ENCODE measurements at regions not wholly inside any gene's neighbourhood (a gene's known extent, or its start where the extent isn't known, plus 50 kb on each side); places are given as distances from the start of the nearest gene placed in this dataset.

DNA sequence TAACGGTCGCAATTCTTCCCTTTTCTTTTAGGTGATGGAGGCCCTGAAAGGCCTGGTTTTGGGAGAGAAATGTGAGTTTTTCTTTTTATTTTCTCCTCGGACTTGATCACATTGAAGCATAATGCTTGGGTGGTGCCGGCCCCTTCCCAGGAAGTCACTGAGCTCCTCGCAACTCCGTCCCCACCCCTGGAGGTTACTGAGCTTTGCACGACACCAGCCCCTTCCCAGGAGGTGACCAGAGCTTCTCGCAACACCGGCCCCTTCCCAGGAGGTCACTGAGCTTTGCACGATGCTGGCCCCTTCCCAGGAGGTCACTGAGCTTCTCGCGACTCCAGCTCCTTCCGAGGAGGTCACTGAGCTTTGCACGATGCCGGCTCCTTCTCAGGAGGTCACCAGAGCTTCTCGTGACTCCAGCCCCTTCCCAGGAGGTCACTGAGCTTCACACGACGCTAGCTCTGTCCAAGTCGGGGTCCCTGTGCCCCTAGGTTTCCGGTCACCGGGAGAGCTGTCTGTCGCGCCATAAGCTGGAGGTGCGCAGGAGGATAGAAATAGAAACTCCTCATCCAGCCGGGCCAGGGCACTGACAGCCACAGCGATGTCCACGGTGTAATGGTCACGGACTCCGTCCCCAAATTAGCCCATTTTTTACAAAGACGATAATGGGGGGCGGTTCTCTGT lies 586.4 kb downstream of the BRD1 start:
- no peak for DNase-seq

DNA sequence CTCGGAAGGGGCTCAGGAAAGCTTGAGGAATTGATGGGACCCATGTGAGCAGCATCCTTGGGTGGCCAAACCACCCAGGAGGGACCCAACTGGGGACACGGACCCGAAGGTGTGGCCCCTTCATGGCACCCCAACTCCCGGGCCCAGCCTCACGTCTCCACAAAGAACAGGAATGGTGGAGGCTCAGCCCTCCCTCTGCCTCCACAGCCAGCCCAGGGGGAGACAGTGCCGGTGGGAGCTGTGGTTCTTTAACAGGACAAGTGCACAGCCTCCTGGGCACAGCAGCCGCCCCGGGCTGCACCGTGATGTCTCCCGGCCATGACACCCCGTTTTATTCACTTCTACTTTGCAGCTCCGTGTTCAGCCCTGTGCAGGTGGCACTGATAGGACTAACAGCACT lies 587.2 kb downstream of the BRD1 start:
- DNase-seq, result no peak

DNA sequence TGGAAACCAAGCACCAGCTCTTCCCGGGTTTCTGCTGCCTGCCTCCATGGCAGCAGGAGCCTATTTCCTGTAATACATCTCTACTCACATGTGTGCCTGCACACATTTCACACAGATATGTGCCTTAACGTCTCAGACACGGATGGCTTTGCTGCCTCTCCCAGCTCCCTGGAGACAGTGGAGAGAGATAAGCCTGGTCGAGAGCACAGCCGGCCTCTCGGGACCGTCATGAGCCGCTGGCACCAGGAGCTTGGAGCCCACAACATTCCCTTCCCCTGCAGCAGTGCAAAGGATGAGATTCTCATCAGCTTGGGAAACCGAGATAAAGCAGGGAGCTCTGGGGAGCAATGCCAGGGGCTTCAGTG lies 587.7 kb downstream of the BRD1 start:
- no peak for DNase-seq

DNA sequence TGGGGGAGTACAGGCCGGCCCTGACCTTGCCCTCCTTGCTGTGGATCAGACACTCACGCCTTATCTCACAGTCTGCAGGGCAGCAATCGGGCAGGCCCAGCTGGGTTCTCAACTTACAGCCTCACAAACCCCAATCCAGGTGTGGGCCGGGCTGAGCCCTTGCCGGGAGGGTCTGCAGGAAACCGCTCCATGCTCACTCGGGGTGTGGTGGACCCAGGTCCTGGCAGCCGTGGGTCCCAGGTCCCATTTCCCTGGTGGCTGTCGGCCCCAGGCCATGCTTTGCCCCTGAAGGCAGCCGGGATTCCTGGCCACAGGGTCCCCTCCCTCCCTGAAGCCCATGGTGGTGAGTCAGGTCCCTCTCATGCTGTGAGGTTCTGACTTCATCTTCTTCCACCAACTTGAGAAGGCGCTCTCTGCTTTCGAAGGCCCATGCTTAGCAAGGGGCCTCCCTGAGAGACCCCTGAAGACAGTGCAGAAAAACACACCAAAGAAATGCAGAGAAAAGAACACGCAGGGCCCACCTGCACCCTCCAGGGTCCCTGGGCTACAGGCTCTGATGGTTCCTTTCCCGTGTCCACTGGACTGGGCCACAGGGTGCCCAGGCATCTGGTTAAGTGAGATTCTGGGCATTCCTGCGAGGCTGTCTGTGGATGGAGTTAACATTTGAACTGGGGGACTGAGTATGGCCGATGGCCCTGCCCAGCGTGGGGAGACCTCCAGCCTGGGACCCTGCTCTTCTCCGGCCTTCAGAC lies 588.2 kb downstream of the BRD1 start:
- DNase-seq, result no peak

DNA sequence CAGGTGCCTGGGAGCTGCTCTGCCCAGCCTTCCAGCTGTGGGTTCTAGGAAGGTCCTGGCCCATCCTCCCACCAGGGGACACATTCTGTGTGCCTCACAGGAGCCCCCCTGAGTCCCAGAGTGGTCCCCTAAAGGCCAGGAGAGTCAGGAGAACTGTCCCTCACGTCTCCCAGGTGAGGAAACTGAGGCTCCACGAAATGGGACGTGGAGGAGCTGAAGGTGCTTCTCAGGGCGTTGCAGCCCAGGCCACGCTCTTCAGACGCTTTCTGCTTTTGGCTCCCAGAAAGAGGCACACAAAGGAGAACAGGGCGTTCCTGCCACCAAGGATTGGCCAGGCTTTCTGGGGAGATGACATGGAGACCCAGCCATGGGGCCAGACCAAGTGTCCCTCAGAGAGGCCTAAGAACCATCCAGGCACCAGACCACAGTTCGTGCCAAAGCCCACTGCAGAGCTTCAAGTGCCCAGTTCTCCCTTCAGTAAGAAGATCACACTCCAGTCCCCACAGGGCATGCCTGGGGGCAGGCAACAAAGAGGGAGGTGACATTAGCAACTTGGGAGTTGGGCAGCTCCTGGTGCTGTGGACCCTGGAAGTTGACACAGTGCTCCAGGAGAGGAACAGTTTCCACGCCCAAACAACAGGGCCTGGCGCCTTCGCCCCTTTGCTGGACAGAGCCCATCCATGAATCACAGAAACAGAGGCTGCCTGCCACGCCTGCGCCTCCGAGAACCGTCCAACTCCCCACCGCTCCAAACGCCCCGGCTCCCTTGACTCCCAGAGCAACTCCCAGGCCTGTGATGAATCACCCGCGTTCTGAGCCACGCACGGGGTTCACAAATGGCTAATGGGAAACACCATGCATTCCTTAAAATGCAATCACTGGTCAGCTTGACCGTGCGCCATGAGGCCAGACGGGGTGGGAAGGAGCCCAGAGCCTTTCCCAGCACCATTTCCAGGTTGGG lies 589.2 kb downstream of the BRD1 start:
- no peak for DNase-seq

DNA sequence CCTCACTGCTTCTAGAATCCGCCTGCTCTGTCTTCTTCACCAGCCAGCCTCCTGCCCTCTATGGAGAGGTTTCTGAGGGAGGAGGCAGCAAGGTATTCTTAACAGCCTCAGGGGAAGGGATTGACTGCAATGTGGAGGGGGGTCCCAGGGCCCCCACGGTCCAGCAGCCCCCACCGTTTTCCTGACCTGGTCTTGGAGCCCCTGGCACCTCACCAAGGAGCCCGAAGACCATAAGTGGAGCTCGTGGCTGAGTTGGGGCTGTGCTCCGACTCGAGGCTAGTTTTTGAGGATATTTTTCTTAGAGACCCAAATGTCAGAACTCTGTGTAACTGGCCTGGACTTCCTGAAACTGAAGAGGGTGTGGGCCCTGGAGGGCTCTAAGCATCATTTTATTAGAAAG lies 590.0 kb downstream of the BRD1 start:
- no peak for DNase-seq

DNA sequence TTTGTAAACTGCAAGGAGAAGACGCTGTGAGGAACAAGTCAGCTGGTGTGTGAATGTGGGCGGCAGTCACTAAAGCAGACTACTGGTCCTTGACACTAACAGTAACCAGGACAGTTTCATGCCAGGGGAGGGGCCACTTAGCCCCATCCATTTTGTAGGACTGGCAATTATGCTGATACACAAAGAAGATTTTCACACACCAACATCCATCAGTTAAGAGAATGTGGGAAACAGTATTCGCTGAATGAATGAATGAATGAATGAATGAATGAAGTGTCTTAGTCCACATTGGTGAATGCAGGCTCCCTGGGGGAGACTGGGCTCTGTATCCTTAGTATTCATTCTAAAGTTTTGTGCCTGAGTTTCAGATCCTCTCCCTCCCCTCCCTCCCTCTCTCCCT lies 590.4 kb downstream of the BRD1 start:
- no peak for DNase-seq

DNA sequence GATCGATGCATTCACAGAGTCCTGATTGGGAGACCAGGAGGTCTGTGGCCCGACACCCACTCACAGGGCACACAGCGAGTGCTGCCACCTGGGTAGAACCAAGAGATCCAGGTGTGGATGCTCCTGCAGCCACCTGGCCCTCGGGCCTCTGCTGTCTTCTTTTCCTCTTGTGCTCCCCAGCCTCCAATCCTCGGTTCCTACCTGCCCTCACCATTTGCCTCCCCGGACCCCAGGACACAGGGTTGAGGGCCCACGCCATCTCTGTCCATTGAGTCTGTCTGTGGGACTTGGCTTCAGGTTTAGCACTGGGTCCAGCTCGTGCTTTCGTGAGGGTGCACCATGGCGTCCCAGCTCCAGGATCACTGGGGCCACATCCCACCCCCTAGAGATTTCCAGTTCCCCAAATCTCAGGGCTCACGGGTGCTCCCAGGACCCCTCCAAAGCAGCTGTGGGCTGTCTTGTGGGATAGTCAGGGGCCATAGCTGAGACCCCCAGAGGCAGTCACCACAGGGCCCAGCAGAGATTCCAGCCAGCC lies 591.1 kb downstream of the BRD1 start:
- DNase-seq, result no peak

DNA sequence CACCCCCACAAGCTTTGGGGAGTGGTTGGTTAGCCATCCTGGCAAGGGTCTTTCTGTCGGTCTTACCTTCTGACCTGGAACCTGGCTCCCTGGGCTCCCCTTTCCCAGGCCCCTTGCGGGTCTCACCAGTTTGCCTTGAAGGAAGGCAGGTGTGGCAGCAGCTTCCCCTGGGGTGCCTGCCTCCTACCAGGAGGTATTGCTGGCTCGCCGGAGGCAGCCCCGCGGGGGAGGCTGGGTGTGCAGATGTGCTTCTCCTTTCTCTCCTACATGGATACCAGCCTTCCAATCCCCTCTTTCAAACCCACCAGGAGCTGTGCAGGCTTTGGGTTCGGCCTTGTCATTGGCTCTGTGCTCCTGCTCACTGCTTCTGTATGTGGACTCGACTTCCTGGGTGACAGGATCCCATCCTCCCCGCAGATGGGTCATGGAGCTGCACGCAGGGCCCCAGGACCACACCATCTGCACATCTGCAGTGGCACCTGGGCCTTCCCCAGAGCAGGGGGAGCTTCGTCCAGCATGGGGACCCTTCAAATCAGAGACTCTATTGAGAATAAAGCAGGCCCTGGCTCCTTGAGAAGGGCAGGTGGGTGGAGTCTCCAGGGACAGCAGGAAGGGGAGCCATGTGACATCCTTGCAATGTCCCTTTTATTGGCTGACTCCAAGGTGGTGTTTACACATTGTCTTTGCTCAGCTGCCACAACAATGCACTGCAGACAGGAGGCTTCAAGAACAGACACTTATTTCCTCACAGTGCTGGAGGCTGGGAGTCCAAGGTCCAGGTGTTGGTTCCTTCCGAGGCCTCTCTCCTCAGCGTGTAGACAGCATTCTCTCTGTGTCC lies 592.0 kb downstream of the BRD1 start:
- no peak for DNase-seq

DNA sequence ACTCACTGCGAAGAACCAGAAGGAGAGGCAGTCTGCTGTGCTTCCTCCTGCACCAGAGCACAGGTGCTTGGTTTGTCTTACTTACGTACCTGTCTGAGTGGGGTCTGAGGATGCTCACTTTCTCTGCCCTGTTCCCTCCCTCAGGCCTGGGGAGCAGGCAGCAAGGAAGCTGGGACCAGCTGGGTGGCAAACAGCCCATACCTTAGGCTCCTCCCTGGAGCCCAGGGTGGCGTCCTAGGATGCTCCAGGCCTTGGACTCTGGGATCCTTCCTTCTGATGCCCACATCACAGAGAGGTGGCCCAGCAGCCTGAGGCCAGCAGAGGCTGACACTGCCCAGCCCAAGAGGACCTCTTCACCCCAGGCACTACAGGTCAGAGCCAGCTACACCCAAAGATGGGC lies 593.2 kb downstream of the BRD1 start:
- no peak for DNase-seq

DNA sequence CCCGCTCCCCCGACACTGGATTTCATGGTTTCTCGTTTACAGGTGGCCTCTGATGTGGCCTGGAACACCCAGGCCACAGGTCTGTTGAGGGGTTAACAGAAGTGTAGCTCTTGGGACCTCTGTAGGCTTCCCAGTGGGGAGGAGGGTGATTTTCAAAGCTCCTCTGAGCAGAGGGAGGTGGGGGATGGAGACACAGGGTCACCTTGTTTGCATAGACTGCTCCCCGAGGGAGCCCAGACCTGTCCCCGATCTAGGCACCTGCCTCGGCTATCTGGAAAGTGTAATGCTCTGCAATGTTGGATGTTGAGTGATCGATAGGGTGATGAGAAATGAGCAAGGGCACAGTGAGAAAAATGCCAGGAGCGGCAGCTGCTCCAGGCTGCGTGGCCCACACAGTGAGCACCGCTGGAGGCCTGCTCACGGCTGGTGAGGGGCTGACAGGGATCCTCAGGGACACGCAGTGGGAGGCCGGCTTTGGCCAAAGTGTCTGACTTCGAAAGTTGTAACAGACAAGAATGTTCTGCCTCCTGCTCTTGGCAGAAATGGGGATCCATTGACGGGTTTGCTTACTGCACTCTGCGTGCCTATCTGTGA lies 594.1 kb downstream of the BRD1 start:
- DNase-seq, result no peak

DNA sequence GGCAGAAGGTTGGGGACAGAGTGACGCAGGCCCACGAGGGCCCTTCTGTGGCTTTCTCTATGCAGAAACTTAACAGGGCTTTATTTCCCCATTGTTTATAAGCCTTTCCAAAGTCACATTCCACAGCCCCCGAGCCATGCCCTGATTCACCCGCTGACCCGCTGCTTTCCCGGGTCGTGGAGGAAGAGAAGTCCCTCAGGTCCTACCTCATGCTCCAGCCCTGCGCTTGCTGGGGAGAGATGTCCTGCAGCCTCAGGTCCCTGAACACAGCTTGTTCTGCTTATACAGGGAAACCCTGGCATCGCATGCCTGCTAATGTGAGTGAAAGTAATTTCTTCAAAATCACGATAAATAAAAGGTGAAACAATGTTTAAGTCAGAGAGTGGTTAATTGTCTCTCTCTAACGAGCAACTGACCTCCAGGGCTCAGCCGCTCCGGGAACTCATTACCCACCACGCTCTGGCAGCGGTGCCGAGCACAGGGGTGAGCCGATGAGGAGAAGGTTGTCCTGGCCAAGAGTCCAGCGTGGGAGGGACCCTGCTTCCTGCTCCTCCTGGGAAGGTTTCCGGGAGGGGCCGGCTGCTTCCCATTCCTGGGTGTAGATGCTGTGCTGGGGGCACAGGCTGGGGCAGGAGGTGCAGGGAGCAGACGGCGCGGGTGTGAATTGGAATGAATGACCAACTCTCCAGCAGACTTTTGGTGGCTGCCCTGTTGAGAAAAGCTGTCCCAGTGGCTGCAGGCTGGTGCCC lies 595.2 kb downstream of the BRD1 start:
- DNase-seq, result no peak

DNA sequence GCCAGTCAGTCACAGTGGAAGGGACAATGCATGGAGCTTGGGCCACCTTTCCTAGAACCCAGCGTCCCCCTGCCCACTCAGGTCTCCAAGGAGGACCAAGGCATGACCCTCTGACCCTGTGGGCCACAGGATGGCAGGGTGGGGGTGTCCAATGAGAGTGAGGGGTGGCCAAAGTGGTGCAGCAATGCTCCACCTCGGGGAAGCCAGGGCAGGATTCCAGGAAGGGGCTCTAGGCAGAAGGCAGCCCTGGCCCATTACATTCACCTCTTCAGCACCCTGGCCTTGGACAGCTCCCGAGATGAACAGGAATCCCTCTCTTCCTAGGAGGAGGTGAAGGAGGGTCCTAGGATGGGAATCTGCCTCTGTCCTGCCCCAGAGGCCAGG lies 597.5 kb downstream of the BRD1 start:
- DNase-seq, result no peak

DNA sequence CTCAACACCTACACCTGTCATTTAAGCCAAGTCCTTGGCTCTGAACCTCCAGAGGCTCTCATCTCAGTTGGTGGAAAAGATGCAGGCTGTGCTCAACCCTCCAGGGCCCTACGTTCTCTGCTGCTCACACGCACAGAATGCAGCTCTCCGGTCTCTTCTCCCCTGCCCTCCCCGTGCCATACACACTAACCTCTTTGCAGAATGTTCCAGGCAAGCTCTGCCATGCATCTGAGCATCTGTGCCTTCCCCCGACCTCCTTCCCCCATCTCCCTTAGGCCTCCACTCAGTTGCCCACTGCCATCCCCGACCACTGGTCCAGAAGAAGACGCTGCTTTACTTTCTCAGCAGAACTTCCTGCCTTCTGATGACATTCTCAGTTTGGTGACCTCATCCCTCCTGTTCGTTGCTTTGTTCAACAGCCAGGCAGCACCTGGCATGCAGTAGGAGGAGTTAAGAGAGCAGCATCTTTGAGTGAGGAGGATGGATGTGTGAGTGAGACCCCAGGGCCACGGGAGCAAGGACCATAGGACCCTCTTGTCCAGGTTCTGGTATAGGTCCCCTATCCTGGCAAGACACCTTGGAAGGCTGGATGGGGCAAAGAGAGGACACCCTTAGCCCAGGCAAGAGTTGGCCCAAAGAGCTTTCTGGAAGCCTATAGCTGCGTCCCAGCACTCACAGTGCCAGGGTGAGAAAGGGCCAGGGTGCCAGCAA lies 598.0 kb downstream of the BRD1 start:
- DNase-seq, result no peak

DNA sequence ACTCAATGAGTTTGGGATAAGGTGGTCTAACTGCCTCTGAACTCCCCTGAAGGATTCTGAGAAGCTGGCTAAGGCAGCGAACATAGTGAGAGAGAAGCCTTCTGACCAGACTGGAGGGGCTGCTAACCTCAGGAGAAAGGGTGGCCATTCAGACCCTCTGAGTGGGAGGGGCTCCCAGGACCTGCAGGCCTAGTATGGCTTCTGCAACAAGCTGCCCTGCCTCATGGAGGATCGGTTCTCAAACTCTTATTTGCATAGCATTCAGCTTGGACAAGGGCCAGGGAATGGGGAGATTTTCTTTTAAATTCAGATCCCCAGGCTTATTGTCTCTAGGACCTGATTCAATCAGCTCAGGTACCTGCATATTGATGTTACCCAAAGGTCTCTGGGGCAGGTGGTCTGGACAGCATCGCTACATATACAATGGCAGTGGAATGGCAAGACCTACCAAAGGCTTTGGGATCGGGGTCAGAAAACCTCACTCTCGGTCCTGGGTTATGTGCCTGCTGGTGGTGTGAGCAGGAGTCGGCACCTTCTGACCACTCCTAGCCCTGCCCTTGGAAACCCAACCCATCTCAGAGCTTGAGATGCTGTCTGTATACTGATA lies 599.1 kb downstream of the BRD1 start:
- DNase-seq, result no peak

DNA sequence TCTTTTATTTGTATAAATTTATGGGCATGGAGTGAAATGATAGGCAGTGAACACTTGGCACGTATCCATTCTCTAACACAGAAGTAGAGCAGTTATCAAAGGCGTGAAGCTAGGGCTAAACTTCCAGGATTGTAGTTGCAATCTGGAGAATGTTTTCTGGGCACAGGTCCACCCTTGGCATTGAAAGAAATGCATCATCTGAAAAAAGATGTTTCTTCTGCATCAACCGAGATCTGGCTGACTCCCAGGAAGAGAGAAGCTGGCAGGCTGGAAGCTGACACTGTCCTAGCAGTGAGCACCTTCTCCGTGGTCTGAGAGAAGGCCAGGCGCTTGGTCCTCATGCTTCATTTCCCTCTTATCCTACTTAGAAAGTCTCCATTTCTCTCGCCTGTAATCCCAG lies 600.0 kb downstream of the BRD1 start:
- no peak for DNase-seq

DNA sequence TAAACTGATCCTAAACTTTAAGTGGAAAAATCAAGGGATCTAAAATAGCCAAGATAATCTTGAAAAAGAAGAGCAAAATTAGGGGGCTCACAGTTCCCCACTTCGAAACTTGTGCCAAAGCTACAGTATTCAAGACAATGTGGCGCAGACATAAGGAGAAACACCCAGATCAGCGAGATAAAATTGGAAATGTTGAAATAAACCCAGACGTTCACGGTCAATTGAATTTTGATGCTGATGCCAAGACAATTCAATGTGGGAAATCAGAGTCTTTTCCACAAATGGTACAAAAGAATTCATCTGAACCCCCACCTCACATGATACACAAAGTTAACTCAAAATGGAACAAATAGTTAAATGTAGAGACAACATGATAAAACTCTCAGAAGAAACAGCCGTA lies 601.6 kb downstream of the BRD1 start:
- no peak for DNase-seq

DNA sequence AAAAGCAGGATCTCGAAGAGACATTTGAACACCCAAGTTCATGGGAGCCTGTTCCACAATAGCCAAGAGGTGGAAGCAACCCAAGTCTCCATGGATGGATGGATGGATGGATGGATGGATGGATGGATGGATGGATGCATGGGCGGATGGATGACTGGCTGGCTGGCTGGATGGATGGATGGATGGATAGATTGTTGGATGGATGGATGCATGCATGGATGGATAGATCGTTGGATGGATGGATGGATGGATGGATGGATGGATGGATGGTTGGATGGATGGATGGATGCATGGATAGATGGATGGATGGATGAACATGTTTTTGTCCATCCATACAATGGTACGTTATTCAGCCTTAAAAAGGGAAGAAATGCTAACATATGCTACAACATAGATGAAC lies 603.4 kb downstream of the BRD1 start:
- no peak for DNase-seq

DNA sequence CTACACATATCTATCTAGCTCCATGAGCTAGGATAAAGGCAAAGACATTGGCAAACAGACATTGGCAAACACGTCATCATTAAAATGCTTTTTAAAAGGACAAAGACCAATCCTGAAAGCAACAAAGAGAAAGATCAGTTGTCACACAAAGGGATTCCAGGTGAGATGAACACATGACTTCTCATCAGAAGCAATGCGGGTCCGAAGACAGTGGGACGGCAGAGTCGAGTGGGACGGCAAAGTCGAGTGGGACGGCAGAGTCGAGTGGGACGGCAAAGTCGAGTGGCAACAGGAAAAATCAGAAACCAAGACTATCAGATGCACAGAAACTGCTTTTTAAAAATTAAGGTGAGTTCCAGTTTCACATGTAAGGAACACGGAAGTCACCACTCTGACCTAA lies 609.5 kb downstream of the BRD1 start:
- no peak for DNase-seq

DNA sequence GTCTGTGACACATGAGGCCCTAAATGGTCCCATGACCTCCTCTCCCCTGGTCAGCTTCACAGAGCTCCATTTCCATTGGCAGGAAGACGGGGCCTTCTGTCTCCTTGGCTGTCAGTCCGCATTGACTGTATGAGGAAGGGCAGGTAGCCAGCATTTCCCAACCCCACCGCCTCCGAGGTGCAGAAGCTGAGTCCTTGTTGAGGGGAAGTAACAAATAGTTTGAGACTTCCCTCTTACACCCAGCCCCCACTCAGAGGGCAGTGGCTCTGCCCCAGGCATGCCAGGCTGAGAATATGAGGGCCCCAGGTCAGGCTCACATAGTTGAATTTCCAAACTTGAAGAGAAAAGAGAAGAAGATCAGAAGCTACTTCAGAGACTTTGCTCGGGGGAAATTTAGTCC lies 611.1 kb downstream of the BRD1 start:
- no peak for DNase-seq
